ENCODE measurements at regions not wholly inside any gene's neighbourhood (a gene's known extent, or its start where the extent isn't known, plus 50 kb on each side); places are given as distances from the start of the nearest gene placed in this dataset.

DNA sequence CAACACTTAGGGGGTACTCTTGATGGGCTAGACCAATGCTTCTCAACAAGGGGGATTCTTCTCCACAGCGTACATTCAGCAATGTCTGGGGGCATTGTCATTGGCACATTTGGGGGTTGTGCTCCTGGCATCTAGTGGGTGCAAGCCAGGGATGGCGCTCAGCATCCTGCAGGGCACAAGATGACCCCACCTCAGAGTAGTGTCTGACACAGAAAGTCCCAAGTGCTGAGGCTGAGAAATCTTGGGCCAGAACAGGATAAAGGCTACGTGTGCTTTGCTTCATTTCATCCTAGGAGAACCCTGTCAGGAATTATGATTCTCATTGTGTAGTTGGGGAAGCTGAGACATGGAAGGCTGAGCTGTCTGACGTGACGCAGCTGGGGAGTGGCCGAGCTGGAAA lies 298.6 kb downstream of the CDH26 start:
- no peak for DNase-seq (ENCODE audit: low spot score in 2 of 2)
- Histone ChIP-seq H3K9me3 (no peaks in the 10 kb centered on the region), H3K27me3 (no peaks in the 10 kb centered on the region), H3K4me1 (no peaks in the 10 kb centered on the region), H3K36me3 (no peaks in the 10 kb centered on the region), H3K27ac (no peak overlapping the region), H3K4me3 (no peak overlapping the region)
- intact Hi-C loops (cut with DNase I) = no loop called here
- TF ChIP-seq, protein P1, sequence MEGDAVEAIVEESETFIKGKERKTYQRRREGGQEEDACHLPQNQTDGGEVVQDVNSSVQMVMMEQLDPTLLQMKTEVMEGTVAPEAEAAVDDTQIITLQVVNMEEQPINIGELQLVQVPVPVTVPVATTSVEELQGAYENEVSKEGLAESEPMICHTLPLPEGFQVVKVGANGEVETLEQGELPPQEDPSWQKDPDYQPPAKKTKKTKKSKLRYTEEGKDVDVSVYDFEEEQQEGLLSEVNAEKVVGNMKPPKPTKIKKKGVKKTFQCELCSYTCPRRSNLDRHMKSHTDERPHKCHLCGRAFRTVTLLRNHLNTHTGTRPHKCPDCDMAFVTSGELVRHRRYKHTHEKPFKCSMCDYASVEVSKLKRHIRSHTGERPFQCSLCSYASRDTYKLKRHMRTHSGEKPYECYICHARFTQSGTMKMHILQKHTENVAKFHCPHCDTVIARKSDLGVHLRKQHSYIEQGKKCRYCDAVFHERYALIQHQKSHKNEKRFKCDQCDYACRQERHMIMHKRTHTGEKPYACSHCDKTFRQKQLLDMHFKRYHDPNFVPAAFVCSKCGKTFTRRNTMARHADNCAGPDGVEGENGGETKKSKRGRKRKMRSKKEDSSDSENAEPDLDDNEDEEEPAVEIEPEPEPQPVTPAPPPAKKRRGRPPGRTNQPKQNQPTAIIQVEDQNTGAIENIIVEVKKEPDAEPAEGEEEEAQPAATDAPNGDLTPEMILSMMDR (IDR thresholded peaks at IDR 0.05) = no peak

DNA sequence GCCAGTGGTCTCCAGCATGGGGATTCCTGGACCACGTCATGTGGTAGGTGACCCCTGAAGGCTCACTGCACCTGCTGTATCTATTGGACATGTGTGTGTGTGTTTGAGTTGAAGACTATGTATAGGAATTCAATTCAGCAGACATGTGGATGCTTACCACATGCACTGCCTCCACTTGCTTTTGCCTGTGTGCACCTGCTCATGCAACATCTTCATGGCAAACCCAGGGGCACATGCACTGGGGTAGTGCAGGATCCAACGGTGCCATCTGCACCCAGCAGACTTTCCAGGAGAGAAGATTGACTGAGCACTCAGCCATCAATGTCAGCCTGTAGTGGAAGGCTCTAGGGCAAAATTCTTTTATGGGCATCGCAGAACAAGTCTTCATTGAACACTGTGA lies 299.4 kb downstream of the CDH26 start:
- Histone ChIP-seq H3K36me3 (no peaks in the 10 kb centered on the region), H3K4me1 (no peaks in the 10 kb centered on the region), H3K9me3 (no peaks in the 10 kb centered on the region), H3K27ac (no peak overlapping the region), H3K27me3 (no peaks in the 10 kb centered on the region), H3K4me3 (no peak overlapping the region)
- no peak for DNase-seq (ENCODE audit: low spot score in 2 of 2)
- intact Hi-C loops (cut with DNase I) = no loop called here
- TF ChIP-seq, protein P1 (IDR thresholded peaks at IDR 0.05) = no peak

DNA sequence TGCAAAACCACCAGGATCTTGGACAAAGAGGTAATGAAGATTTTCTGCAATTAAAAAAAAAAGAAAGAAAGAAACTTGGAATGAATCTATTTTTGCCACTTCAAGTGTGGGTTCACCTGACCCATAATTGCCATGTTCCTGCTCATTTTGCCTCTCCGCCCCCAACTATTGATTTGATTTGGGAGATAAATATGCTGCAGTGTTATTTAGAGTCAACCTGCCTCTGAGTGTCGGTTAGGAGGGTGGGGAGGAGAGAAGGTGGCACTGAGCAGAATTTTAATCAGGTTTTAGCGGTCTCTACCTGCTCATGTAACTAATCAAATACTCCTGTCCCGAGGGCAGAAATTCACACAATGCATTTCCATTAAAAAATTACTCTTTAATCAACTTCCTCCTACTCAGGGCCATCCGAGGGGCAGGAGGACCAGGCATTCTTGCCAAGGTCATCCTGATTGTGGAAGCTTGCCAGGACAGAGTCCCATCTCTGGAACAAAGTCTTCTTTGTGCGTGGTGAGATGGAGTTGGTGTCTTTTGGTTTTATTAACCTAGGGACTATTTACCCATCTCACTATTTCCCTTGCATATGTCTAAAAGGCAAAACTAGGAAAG lies 300.1 kb downstream of the CDH26 start:
- Histone ChIP-seq H3K9me3 (no peaks in the 10 kb centered on the region), H3K27me3 (no peaks in the 10 kb centered on the region), H3K4me1 (no peaks in the 10 kb centered on the region), H3K27ac (no peak overlapping the region), H3K4me3 (no peak overlapping the region), H3K36me3 (no peaks in the 10 kb centered on the region)
- intact Hi-C loops (cut with DNase I) = no loop called here
- TF ChIP-seq, protein P1 (IDR thresholded peaks at IDR 0.05) = no peak
- no peak for DNase-seq (ENCODE audit: low spot score in 2 of 2)

DNA sequence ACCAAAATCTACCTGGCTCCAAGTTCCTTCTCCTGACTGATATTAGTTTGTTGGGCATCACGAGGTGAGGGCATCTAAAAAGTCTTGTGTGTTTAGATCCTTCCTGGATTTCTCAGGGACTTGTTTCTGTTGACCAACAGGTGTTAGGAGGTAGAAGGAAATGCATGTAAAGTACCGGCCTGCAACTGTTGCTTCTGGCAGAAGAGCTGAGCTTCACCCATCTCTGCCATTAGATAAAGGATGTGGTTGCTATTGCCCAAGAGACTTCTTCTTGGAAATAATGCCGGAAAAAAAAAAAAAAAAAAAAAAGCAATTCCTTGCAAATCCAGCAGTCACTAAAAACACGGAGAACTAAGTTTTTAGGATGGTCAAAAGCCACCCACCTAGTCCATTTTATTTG lies 303.1 kb downstream of the CDH26 start:
- TF ChIP-seq, protein P1 (IDR thresholded peaks at IDR 0.05) = no peak
- Histone ChIP-seq H3K27ac (no peak overlapping the region), H3K27me3 (no peaks in the 10 kb centered on the region), H3K4me3 (no peak overlapping the region), H3K36me3 (no peaks in the 10 kb centered on the region), H3K4me1 (no peaks in the 10 kb centered on the region), H3K9me3 (no peaks in the 10 kb centered on the region)
- DNase-seq (ENCODE audit: low spot score in 2 of 2) = no peak
- intact Hi-C loops (cut with DNase I) = no loop called here

DNA sequence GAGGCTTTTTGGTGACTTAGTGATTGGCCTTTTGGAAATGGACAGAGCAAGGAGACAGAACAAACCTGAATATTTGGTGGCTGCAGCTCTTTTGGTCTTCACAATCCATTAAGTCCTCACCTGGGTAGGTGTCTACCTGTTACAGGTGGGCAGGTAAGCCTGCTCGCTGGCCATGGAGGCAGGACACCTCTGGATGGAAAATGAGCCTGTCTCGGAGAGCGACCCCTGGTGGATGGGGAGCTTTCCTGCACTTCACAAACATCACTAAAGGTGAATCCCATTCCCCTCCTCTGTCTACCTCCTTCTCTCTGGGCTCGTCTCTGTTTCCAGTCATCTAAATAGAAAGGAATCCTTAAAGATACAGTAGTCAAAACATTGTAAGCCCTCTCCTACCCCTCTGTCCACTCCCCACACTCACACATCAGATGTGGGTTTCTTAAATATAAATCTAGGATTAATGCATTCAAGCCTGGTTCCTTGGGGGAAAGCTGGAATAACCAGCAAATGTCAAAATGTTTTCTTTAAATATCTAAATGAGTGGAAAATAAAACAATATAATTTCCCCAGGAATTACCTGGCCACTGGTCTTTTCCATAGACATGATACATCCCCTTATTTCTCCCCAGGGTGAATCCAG lies 304.9 kb downstream of the CDH26 start:
- TF ChIP-seq, protein P1 (IDR thresholded peaks at IDR 0.05) = peak; percentile 22 to 48 (median 30)
- no peak overlapping the region for H3K27ac ChIP-seq
- no peaks in the 10 kb centered on the region for H3K9me3 ChIP-seq
- H3K36me3 ChIP-seq = no peaks in the 10 kb centered on the region
- H3K4me1 ChIP-seq = no peaks in the 10 kb centered on the region
- no peak for DNase-seq (ENCODE audit: low spot score in 2 of 2)
- intact Hi-C loops (cut with DNase I) = loop anchor here (2.0 kb wide), 1 partner anchor 206 kb away; no protein-coding TSS in a partner anchor
- H3K4me3 ChIP-seq = no peak overlapping the region
- H3K27me3 ChIP-seq = no peaks in the 10 kb centered on the region

Measured in ascending aorta (tissue), 2 donors.